A549 (cell line): ENCODE measurements at regions not wholly inside any gene's neighbourhood (a gene's known extent, or its start where the extent isn't known, plus 50 kb on each side); places are given as distances from the start of the nearest gene placed in this dataset.

Experiments
- ATAC-seq, 2 experiments: fragments of 200-7000 bp in 1 of 2; fragments of >200 bp in 1 of 2; cut with Nextera tagmentation in 1 of 2; cut with Tn5 transposase in 1 of 2; 3 replicates each; pipeline versions ENCODE4 v1.8.0 to v1.9.1; 2018 to 2020; ENCODE audit warnings: mild to moderate bottlenecking in 1 of 2, moderate library complexity in 1 of 2
- CTCF ChIA-PET: fragments of 300-600 bp; sonication (Branson Sonifier 250); formaldehyde crosslinking; extraction: SDS; loops from one replicate; lab custom pipeline; 2021; ENCODE audit warnings: antibody characterized with exemption, inconsistent platforms; lab: Yijun Ruan, JAX
- POLR2A ChIA-PET: fragments of 350-600 bp; formaldehyde crosslinking; extraction: SDS; loops from one replicate; lab custom pipeline; 2021; ENCODE audit warnings: antibody characterized with exemption, inconsistent platforms; lab: Yijun Ruan, JAX
- DNase-seq, 2 experiments: peaks; one replicate each; pipeline versions ENCODE4 v3.0.0 to v3.0.0-alpha.2; 2011 to 2016; ENCODE audit warnings: low read depth in 1 of 2, low spot score in 1 of 2
- FAIRE-seq: peaks from 2 replicates; lab custom pipeline; 2011; peaks lifted over from hg19 to GRCh38; lab: Jason Lieb, UNC
- H3K27ac ChIP-seq, 2 experiments: fragments of >200 bp; sonication (Bioruptor Twin); formaldehyde crosslinking; 3 replicates each; pipeline ENCODE4 v1.5.1; 2016 to 2017
- H3K4me1 ChIP-seq: fragments of >200 bp; sonication (Bioruptor Twin); formaldehyde crosslinking; 3 replicates; pipeline ENCODE4 v1.6.1; 2016
- H3K4me2 ChIP-seq: fragments of >200 bp; sonication (Bioruptor Twin); formaldehyde crosslinking; 3 replicates; pipeline ENCODE4 v1.6.1; 2016
- H3K4me3 ChIP-seq: fragments of >200 bp; sonication (Bioruptor Twin); formaldehyde crosslinking; 3 replicates; pipeline ENCODE4 v1.5.1; 2016
- H3K9me3 ChIP-seq: fragments of >200 bp; sonication (Bioruptor Twin); formaldehyde crosslinking; 3 replicates; pipeline ENCODE4 v1.6.1; 2016
- BHLHE40 ChIP-seq: IDR thresholded peaks from 2 replicates; pipeline ENCODE4 v1.6.1; 2012; ENCODE audit warnings: low read depth, low read length, inconsistent platforms
- CBX2 ChIP-seq: fragments of 200-600 bp; sonication (generic); IDR thresholded peaks from 2 replicates; pipeline ENCODE4 v1.6.1; 2016; ENCODE audit warnings: low read depth, mild to moderate bottlenecking, borderline replicate concordance
- CEBPB ChIP-seq, 2 experiments: fragments of >200 bp in 1 of 2; sonication (Bioruptor Twin) in 1 of 2; formaldehyde crosslinking in 1 of 2; IDR thresholded peaks; 2 replicates each; pipeline ENCODE4 v1.6.1; 2012 to 2016
- CHD2 ChIP-seq: fragments of 150-350 bp; IDR thresholded peaks from 2 replicates; pipeline ENCODE4 v1.6.1; 2014; ENCODE audit warnings: low read length; ENCODE audit not compliant: partially characterized antibody
- CHD4 ChIP-seq: fragments of 200-600 bp; sonication (generic); IDR thresholded peaks from 2 replicates; pipeline ENCODE4 v1.6.1; 2016; ENCODE audit warnings: antibody characterized with exemption, mild to moderate bottlenecking, borderline replicate concordance
- EHF ChIP-seq: fragments of 250-450 bp; sonication (Bioruptor Pico); IDR thresholded peaks from 2 replicates; pipeline ENCODE4 v1.5.0; 2020; ENCODE audit warnings: mild to moderate bottlenecking
- ESRRA ChIP-seq: fragments of 150-350 bp; IDR thresholded peaks from 2 replicates; pipeline ENCODE4 v1.6.1; 2014; ENCODE audit warnings: mild to moderate bottlenecking, low read length, borderline replicate concordance
- FOSB ChIP-seq: fragments of 250-450 bp; sonication (Bioruptor Pico); IDR thresholded peaks from 2 replicates; pipeline ENCODE4 v1.5.0; 2020; ENCODE audit warnings: mild to moderate bottlenecking, moderate library complexity
- HOXA7 ChIP-seq: fragments of 250-450 bp; sonication (Bioruptor Pico); IDR thresholded peaks from 2 replicates; pipeline ENCODE4 v1.5.0; 2020; ENCODE audit warnings: mild to moderate bottlenecking, moderate library complexity
- JUN ChIP-seq, 2 experiments: fragments of >200 bp; sonication (Bioruptor Twin); formaldehyde crosslinking; IDR thresholded peaks; 2 replicates in 1 of 2; 3 replicates in 1 of 2; pipeline ENCODE4 v1.6.1; 2016 to 2017
- JUNB ChIP-seq: fragments of >200 bp; sonication (Bioruptor Twin); formaldehyde crosslinking; IDR thresholded peaks from 2 replicates; pipeline ENCODE4 v1.6.1; 2016
- MAFK ChIP-seq: fragments of 450-650 bp; IDR thresholded peaks from 2 replicates; pipeline ENCODE4 v1.6.1; 2014; ENCODE audit not compliant: partially characterized antibody
- MAZ ChIP-seq: fragments of 150-350 bp; IDR thresholded peaks from 2 replicates; pipeline ENCODE4 v1.6.1; 2014; ENCODE audit warnings: antibody characterized with exemption, low read depth, low read length, borderline replicate concordance
- NR3C1 ChIP-seq: fragments of >200 bp; sonication (Bioruptor Twin); formaldehyde crosslinking; IDR thresholded peaks from 3 replicates; pipeline ENCODE4 v1.6.1; 2017
- POLR2AphosphoS2 ChIP-seq: conservative IDR thresholded peaks from 2 replicates; pipeline ENCODE4 v1.6.1; 2012; ENCODE audit warnings: low read length, improper control_type of control experiment, inconsistent platforms
- RAD21 ChIP-seq, 2 experiments: fragments of >200 bp in 1 of 2; sonication (Bioruptor Twin) in 1 of 2; formaldehyde crosslinking in 1 of 2; IDR thresholded peaks in 1 of 2; conservative IDR thresholded peaks in 1 of 2; 2 replicates in 1 of 2; 3 replicates in 1 of 2; pipeline ENCODE4 v1.6.1; 2012 to 2018; ENCODE audit warnings: inconsistent platforms in 1 of 2
- RARB ChIP-seq: fragments of 250-450 bp; sonication (Bioruptor Pico); IDR thresholded peaks from 2 replicates; pipeline ENCODE4 v1.8.0; 2021; ENCODE audit warnings: mild to moderate bottlenecking, moderate library complexity
- RFX5 ChIP-seq: fragments of 450-650 bp; IDR thresholded peaks from 2 replicates; pipeline ENCODE4 v1.7.1; 2014; ENCODE audit warnings: antibody characterized with exemption, mild to moderate bottlenecking, moderate library complexity
- RNF2 ChIP-seq: fragments of 200-600 bp; sonication (generic); IDR thresholded peaks from 2 replicates; pipeline ENCODE4 v1.6.1; 2016; ENCODE audit warnings: low read depth, mild to moderate bottlenecking, antibody characterized with exemption, moderate library complexity, borderline replicate concordance
- SMC3 ChIP-seq: fragments of >200 bp; sonication (Bioruptor Twin); formaldehyde crosslinking; IDR thresholded peaks from 3 replicates; pipeline ENCODE4 v1.6.1; 2018; ENCODE audit warnings: inconsistent platforms
- SREBF2 ChIP-seq: fragments of 450-650 bp; IDR thresholded peaks from 2 replicates; pipeline ENCODE4 v1.6.1; 2014; ENCODE audit warnings: mild to moderate bottlenecking, moderate library complexity
- TP53 ChIP-seq: fragments of 250-450 bp; sonication (Bioruptor Pico); IDR thresholded peaks from 2 replicates; pipeline ENCODE4 v1.5.0; 2021; ENCODE audit warnings: mild to moderate bottlenecking, moderate library complexity
- ZFP36 ChIP-seq: fragments of 450-650 bp; IDR thresholded peaks from 2 replicates; pipeline ENCODE4 v1.6.1; 2014; ENCODE audit warnings: borderline replicate concordance; ENCODE audit not compliant: partially characterized antibody
- WGBS: methylation state at CpG from one replicate; pipeline ENCODE4 v1.1.6; 2017; ENCODE audit errors: missing lambda C conversion rate; 5-methylcytosine and 5-hydroxymethylcytosine counted together
- TF ChIP-seq, protein P1 (sequence below): IDR thresholded peaks from 2 replicates; pipeline ENCODE4 v1.6.1; 2012
- TF ChIP-seq, protein P2 (sequence below): fragments of 150-350 bp; IDR thresholded peaks from 2 replicates; pipeline ENCODE4 v1.6.1; 2014; ENCODE audit warnings: low read depth, mild to moderate bottlenecking, low read length
- TF ChIP-seq, protein P3 (sequence below): fragments of 450-650 bp; IDR thresholded peaks from 2 replicates; pipeline ENCODE4 v1.6.1; 2014; ENCODE audit warnings: antibody characterized with exemption
- TF ChIP-seq, protein P4 (sequence below): fragments of >200 bp; sonication (Bioruptor Twin); formaldehyde crosslinking; IDR thresholded peaks from 3 replicates; pipeline ENCODE4 v1.5.1; 2016
- TF ChIP-seq, protein P5 (sequence below): fragments of 250-450 bp; sonication (Bioruptor Pico); IDR thresholded peaks from 2 replicates; pipeline ENCODE4 v1.5.0; 2020; ENCODE audit warnings: low read depth, mild to moderate bottlenecking, moderate library complexity

DNA sequence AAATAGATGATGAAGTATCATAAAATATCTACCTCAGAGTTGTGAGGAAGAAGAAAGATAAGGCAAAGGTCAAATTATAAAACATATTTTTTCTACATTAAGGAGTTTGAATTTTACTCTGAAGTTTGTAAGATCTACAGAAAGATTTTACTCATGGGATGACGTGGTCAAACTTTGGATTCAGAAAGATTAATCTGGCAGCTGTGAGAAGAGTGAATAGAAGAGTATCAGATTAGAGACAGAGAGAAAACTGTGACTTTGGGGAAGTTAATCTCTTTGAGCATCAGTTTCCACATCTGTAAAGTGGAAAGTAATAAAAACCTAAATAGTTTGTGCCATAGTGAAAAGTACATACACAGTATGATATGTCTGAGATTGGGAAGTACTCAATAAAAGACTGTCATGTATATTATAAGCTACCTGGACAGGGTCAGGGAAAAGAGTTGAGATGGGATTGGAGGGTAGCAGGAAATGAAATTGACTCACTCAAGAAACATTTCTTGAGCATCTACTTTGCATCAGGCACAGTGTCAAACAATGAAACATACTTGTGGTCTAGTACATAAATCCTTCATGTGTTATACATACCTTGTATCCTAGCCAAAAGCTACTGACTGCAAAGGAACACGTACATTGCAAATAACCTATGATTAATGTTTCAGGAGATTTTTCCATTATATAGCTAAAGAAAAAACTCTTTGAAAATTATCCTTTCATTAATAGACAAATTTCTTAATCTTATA lies 222.1 kb downstream of the TMEM200A start (continued):
- TF ChIP-seq, protein P1, sequence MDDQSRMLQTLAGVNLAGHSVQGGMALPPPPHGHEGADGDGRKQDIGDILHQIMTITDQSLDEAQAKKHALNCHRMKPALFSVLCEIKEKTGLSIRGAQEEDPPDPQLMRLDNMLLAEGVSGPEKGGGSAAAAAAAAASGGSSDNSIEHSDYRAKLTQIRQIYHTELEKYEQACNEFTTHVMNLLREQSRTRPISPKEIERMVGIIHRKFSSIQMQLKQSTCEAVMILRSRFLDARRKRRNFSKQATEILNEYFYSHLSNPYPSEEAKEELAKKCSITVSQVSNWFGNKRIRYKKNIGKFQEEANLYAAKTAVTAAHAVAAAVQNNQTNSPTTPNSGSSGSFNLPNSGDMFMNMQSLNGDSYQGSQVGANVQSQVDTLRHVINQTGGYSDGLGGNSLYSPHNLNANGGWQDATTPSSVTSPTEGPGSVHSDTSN, result no peak
- TF ChIP-seq SREBF2 (no peak), TP53 (CRISPR knock-in tag) (no peak), JUNB (no peak), ESRRA (no peak)
- TF ChIP-seq, all 56 proteins: peak for 0

DNA sequence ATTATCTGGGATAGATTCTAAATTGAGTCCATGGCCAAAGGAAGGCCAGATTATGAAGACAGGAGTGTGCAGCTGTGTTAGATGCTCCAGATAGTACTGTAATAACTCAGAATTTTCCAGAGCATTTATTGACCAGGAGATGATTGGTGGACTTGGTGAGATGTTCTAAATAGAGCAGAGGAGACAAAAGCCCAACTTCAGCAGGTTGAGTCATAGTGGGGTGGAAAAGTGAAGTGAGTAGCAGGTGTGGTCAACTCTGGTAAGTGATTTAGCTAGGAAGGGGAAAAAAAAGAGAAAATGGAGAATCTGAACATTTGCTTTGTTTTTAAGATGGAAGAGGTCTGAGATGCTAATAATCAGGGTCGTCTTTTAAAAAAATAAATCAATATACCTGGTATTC lies 227.4 kb downstream of the TMEM200A start:
- ChIA-PET CTCF (no interaction called here), POLR2A (no interaction called here)
- no peak overlapping the region for H3K4me2 ChIP-seq
- H3K27ac ChIP-seq, result no peak overlapping the region
- WGBS, result 3% methylated on average over 1 of the region's 1 CpG
- no peak for FAIRE-seq
- no peaks in the 10 kb centered on the region for H3K4me1 ChIP-seq
- no peak for DNase-seq
- H3K9me3 ChIP-seq, result no peaks in the 10 kb centered on the region
- H3K4me3 ChIP-seq, result no peak overlapping the region
- TF ChIP-seq, protein P2, sequence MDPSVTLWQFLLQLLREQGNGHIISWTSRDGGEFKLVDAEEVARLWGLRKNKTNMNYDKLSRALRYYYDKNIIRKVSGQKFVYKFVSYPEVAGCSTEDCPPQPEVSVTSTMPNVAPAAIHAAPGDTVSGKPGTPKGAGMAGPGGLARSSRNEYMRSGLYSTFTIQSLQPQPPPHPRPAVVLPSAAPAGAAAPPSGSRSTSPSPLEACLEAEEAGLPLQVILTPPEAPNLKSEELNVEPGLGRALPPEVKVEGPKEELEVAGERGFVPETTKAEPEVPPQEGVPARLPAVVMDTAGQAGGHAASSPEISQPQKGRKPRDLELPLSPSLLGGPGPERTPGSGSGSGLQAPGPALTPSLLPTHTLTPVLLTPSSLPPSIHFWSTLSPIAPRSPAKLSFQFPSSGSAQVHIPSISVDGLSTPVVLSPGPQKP, result no peak
- TF ChIP-seq NR3C1, result no peak
- no peak for TF ChIP-seq EHF (CRISPR knock-in tag)
- TF ChIP-seq JUN (IDR thresholded peaks at IDR 0.05), result no peak
- TF ChIP-seq, protein P3, sequence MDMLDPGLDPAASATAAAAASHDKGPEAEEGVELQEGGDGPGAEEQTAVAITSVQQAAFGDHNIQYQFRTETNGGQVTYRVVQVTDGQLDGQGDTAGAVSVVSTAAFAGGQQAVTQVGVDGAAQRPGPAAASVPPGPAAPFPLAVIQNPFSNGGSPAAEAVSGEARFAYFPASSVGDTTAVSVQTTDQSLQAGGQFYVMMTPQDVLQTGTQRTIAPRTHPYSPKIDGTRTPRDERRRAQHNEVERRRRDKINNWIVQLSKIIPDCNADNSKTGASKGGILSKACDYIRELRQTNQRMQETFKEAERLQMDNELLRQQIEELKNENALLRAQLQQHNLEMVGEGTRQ, result no peak
- TF ChIP-seq CHD2, result no peak
- no peak for TF ChIP-seq RNF2
- TF ChIP-seq SREBF2, result no peak
- TF ChIP-seq RARB (CRISPR knock-in tag), result no peak
- TF ChIP-seq CBX2, result no peak
- TF ChIP-seq CHD4, result no peak
- TF ChIP-seq, protein P4, sequence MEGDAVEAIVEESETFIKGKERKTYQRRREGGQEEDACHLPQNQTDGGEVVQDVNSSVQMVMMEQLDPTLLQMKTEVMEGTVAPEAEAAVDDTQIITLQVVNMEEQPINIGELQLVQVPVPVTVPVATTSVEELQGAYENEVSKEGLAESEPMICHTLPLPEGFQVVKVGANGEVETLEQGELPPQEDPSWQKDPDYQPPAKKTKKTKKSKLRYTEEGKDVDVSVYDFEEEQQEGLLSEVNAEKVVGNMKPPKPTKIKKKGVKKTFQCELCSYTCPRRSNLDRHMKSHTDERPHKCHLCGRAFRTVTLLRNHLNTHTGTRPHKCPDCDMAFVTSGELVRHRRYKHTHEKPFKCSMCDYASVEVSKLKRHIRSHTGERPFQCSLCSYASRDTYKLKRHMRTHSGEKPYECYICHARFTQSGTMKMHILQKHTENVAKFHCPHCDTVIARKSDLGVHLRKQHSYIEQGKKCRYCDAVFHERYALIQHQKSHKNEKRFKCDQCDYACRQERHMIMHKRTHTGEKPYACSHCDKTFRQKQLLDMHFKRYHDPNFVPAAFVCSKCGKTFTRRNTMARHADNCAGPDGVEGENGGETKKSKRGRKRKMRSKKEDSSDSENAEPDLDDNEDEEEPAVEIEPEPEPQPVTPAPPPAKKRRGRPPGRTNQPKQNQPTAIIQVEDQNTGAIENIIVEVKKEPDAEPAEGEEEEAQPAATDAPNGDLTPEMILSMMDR, result no peak
- no peak for TF ChIP-seq POLR2AphosphoS2
- no peak for TF ChIP-seq RFX5
- no peak for TF ChIP-seq RAD21 (conservative IDR thresholded peaks at IDR 0.05 in 1 of 2, IDR thresholded peaks at IDR 0.05 in 1 of 2)
- TF ChIP-seq MAFK, result no peak
- no peak for TF ChIP-seq FOSB (CRISPR knock-in tag)
- ATAC-seq, result no peak

DNA sequence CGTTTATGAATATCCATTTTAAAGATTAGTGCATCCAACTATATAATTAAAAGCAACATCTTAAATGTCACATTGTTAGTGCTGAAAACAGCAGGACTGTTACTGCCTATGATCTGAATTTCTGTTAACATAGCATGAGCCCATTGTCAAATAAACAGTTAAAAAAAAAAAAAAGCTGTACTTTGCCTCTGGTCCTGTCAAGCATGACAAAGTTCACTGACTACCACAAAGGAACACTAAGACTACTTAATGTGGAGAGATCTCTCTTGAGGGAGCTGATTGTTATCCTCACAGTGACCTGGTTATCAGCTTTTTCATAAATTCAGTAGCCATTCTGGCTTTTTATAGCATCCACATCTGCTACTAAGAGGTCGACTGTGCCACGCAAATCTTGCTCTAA lies 228.1 kb downstream of the TMEM200A start:
- Histone ChIP-seq H3K4me1 (no peaks in the 10 kb centered on the region), H3K4me2 (no peak overlapping the region), H3K27ac (no peak overlapping the region), H3K9me3 (no peaks in the 10 kb centered on the region), H3K4me3 (no peak overlapping the region)
- 0% methylated on average over 3 of the region's 3 CpGs for WGBS
- TF ChIP-seq POLR2AphosphoS2, result no peak
- TF ChIP-seq, protein P5, sequence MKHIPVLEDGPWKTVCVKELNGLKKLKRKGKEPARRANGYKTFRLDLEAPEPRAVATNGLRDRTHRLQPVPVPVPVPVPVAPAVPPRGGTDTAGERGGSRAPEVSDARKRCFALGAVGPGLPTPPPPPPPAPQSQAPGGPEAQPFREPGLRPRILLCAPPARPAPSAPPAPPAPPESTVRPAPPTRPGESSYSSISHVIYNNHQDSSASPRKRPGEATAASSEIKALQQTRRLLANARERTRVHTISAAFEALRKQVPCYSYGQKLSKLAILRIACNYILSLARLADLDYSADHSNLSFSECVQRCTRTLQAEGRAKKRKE (CRISPR knock-in tag), result no peak
- TF ChIP-seq RAD21 (conservative IDR thresholded peaks at IDR 0.05 in 1 of 2, IDR thresholded peaks at IDR 0.05 in 1 of 2), result no peak
- TF ChIP-seq RNF2, result no peak
- TF ChIP-seq CHD4, result no peak
- TF ChIP-seq RFX5, result no peak
- TF ChIP-seq MAZ, result no peak
- TF ChIP-seq HOXA7, result no peak
- no peak for TF ChIP-seq SMC3
- no peak for TF ChIP-seq CEBPB (IDR thresholded peaks at IDR 0.05)
- no peak for TF ChIP-seq BHLHE40
- TF ChIP-seq ZFP36, result no peak
- ATAC-seq, result no peak
- ChIA-PET POLR2A (no interaction called here), CTCF (no interaction called here)
- DNase-seq, result no peak
- FAIRE-seq, result no peak
